CD4-positive, alpha-beta T cell treated with Interleukin-10 for 1 hour (primary cell): ENCODE measurements at regions not wholly inside any gene's neighbourhood (a gene's known extent, or its start where the extent isn't known, plus 50 kb on each side); places are given as distances from the start of the nearest gene placed in this dataset.
"Not testable (repeated sequence)": the region's sequence is repeated elsewhere in the genome, so short reads cannot be mapped to it uniquely, and the experiment has no call there.

Experiments
- DNase-seq: peaks from one replicate; pipeline ENCODE4 v3.0.0-alpha.2; 2020

GRCh38 chr6:145266432-145267075 lies 468.8 kb downstream of the EPM2A start:
- no peak for DNase-seq

DNA sequence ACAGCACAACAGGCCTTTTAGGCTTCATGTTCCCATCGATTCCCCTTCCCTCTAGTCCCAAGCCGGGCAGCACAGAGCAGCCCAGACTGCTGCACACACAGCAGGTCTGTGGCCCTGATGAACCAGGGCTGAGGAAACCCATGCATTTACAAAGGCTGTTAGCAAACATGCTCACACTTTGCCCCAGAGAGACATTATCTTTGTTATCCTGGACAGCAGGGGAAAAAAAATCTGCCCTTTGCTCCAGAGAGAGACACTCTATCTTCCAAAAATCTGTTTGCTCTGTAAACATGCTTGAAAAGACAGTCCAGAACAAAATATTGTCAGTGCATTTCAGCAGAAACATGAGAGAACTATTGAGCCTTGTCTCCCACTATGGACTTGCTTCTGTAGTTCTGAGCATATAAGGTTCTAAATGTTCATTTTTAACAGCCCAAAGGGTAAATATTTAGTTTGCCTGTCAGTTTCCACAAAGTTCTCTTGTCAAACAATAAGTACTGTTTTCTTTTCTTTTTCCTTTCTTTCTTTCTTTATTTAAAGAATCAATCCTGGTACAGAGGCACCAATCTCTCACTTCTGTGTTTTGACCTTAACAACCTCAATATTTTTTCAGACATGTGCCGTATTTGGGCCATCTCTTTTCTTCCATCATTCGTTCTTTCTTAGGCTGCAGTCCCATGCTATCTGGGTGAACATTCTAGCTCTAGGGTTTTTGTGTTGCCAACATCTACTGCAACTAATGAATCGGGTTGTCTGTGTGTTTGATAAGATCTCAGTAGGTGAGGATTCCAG lies 468.0 kb downstream of the EPM2A start:
- DNase-seq, result no peak

DNA sequence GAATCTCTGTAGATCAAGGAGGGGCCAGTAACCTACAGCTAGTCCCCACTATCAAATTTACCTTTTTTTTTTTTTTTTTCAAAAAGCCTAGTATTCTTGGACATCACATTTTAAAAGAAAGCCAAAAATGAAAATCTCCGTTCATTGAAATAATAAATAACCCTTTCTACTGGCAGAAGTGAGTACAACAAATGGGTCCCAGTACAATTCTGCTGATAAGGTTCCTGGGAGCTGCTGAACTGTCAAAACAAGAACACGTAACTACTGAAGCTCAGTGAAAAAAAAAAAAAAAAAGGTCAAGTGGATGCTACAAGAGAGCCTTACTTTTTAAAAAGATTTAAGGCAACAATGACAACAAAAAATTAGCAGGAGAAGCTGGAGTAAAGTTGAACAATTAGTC lies 464.9 kb downstream of the EPM2A start:
- no peak for DNase-seq

DNA sequence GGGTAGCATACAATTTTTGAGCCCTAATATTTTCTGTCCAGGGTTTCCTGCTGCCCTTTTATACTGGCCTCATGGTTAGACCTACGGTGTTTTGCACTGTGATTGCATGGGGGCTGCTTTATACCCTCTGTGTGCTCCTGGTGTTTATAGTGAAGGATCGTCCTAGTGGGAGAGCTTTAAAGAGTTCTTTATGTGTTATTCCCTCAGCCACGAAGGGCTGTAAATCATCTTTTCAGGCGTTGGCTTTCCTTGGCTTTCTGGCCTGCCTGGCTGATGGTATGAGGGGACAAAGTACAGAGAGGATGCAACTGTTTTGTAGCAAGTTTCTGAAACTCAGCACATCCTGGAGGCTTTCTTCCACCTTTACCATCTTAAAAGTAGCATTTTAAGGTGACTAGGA lies 464.3 kb downstream of the EPM2A start:
- no peak for DNase-seq

DNA sequence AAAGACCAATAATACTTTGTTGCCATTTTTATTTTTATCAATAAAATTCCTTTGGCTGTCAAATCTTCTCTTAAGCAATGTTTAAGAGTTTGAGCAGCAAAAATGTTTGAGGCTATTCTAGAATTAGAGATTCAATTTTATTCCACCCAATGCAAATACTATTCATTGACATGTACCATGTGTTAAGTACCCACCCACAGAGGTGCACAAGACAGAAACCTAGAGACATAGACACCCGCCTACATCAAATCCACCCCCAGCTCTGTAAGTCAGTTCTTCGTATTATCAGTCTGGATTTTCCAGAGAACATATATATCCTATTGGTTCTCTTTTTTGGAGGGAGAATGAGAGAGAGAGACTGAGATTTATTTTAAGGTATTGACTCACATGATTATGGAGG lies 463.7 kb downstream of the EPM2A start:
- no peak for DNase-seq

DNA sequence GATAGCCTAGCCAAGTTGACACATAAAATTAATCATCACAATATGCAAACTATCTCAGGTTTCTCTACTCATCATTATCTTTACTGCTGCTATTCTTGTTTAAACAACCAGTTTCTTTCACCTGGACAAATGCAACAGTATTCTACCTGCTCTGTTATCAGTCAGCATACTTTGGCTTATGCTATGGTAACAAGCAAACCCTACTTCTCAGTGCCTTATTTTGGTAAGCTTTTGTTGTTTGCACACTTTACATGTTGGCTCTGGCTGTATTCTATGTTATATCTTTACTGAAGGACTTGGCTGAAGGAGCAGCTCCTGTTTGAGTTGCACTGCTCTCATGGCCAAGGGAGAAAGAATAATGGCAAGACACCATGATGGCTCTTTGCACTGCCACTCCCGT lies 463.1 kb downstream of the EPM2A start:
- no peak for DNase-seq

- no peak for DNase-seq
These were observed 462.2 kb downstream of the EPM2A start for GRCh38 chr6:145273136-145273535.

DNA sequence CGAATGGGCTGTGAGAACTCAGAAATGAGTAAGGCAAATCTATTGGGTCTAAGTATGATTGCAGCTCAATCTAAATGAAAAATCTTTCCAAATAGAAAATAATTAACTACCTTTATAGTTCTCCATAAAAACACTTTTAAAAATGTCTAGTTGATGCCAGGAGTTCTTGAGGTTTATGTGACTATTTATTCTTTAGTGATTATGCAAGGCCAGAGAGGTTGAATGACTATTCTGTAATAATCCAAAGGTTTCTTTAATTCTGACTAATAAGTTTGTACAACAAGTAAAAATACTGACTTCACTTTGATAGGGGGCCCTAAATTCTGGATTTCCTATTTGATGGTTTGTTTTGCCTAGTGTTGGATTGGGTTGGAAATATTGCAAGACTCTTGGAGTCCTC lies 461.2 kb downstream of the EPM2A start:
- DNase-seq, result no peak

GRCh38 chr6:145275019-145275418 lies 460.3 kb downstream of the EPM2A start:
- DNase-seq, result no peak

- DNase-seq, result no peak
These were observed 459.5 kb downstream of the EPM2A start for GRCh38 chr6:145275787-145276186.

DNA sequence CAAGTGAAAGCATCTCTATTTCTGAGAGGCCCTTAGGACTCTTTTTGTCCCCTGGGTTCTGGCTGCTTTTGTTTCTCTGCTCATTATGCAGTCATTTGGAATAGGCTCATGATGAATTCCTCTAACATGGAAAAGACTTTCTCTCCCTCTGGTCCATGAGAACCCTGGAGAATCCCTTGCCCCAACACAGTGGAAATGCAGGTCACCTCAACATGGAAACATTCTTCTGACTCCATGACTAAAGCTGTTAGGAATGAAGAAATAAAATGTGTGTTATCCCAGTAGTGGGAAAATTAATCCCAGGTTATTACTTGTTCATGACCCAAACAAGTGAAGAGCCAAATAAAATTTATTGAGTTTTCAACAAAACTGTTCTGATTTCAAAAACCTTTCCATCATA lies 458.6 kb downstream of the EPM2A start:
- no peak for DNase-seq

- no peak for DNase-seq
These were observed 457.8 kb downstream of the EPM2A start for GRCh38 chr6:145277358-145278086.

DNA sequence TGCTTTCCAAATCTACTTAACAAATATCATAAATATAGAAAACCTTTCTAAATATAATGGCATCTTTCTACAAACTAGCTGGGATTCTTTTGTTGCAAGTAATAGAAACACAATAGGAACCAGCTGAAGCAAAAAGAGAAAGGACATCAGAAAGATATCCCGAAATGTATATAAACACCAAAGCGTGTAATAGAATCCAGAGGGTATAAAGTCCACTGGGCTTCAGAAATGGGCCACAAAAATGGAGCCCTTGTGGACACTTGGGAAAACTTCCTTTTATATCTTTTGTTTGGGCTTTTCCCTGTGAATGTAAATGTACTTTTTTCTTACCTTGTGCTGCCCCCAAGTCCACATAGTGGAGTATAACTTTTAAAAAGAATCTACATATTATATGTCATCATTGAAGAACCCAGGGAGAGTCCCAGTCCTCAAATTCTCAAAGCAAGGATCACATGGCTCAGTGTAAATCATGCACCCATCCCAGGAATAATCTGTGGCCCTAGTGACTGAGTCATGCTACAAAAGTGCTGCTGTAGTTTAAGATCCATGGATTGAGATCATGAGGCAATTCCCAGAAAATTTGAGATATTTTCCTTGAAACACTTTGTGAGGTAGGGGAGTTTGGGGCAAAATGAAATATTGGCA lies 457.0 kb downstream of the EPM2A start:
- no peak for DNase-seq

DNA sequence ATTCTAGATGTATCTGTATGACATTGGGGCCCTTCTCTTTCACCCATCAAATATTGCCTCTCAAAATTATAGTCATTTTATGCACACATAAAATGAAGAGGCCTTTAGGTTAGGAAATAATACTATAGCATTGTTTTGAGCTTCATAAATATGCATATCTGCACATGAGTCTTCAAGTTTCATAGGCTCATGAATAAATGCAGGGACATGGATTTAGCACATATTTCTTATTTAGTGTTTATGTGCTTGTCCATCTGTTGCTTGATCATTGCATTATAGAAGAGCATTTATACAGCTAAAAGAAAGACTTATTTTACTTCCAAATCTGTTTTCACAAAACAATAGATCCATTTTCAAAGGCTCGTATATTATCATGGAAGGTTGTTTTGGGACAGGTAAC lies 455.8 kb downstream of the EPM2A start:
- no peak for DNase-seq

- no peak for DNase-seq
These were observed 455.3 kb downstream of the EPM2A start for GRCh38 chr6:145279993-145280392.

DNA sequence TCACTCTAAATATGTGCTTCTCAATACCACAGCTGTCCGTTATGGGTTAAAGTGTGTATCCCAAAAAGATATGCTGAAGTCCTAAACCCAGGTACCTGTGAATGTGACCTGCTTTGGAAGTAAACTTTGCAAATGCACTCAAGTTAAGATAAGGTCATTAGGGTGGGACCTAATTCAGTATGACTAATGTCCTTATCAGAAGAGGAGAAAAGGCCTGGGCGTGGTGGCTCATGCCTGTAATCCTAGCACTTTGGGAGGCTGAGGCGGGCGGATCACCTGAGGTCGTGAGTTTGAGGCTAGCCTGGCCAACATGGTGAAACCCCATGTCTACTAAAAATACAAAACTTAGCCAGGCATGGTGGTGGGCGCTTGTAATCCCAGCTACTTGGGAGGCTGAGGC lies 452.1 kb downstream of the EPM2A start:
- not testable (repeated sequence) for DNase-seq

DNA sequence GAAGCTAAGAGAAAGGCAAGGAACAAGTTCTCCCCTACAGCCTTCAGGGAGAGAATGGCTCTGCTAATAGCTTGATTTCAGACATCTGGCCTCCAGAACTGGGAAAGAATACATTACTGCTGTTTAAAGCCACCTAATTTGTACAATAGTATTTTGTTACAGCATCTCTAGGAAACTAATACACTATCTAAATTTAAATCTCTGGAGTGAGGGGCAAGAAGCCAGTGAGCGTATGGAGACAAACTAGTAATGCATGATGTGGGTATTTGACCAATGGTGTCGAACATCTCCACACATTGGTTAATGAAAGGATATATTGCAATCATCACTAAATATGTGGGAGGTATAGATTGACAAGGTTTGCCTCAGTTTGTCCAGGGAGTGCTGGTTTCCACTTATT lies 451.5 kb downstream of the EPM2A start:
- DNase-seq, result no peak

DNA sequence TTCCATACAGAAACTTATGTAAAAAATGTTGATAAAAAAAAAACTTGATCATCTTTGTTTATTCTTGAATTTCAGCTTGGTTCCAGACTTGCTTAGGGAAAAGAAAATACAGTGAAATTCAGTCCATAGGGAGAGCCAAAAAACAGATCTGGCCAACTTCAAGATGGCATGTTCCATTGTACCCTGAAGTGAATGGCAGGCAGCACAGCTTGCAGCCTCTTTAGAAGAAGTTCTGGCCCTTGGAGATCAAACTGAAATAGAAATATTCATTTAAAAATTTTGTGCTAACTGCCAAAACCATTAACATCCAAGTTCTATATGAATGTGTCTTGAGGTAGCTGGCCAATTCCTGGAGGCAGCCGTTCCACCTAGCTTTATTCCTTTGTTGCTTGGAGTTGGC lies 448.4 kb downstream of the EPM2A start:
- no peak for DNase-seq

DNA sequence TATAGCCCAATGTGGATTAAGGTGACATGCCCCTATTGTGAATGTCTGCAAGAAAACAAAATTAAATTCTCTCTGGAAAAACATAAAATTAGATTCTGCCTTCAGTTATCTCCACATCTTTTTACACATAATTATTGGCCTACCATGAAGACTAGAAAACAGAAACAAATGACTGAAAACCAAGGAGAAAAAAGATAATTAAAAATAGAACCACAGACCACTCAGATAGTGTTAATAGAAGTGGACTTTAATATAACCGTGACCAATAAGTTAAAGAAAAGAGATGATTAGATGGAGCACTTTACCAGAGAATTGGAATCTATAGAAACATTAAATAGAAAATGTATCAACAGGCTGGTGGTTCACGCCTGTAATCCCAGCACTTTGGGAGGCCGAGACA lies 445.7 kb downstream of the EPM2A start:
- no peak for DNase-seq

DNA sequence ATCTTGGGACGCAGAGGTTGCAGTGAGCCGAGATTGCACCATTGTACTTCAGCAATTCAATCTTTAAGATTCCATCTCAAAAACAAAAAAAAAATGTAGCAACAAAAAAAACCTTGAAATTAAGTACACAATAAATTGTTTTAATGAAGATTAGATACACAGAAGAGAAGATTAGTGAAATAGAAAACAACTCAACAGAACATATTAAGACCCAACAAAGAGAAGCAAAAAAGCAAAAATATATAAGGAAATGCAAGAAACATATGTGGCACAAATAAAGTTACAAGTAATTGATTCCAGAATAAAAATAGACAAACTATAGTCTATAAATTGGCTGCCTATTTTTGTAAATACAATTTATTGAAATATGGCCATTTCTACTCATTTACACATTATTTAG lies 445.2 kb downstream of the EPM2A start:
- DNase-seq, result no peak

DNA sequence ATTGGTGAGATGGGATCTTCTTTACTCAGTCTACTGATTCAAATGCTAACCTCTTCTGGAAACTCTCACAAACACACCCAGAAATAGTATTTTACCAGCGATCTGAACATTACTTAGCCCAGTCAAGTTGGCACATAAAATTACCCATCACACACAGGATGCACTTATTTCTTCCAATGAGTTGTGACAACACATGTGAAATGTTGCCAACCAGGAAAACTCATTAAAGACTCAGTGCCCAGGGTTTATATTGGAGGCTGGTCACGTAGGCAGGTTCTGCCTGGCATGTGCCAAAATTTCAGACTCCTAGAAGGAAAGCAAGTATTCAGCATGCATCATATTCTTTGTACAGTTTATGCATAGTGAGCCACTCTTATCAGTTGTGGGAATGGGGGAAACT lies 443.3 kb downstream of the EPM2A start:
- DNase-seq, result no peak

- no peak for DNase-seq
These were observed 440.4 kb downstream of the EPM2A start for GRCh38 chr6:145294942-145295341.

DNA sequence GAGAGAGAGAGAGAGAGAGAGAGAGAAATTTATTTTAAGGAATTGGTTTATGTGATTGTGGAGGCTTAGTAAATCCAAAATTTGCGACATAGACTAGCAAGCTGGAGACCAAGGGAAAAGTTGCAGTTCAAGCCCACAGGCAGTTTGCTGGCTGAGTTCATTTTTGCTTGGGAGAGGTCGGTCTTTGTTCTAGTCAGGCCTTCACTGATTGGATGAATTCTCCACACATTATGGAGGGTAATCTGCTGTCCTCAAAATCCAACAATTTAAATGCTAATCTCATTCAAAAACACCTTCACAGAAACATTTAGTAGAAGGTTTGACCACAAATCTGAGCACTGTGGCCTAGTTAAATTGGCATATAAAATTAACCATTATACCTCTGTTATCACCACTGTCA lies 439.6 kb downstream of the EPM2A start:
- no peak for DNase-seq

GRCh38 chr6:145305670-145306069 lies 429.6 kb downstream of the EPM2A start:
- no peak for DNase-seq
